Activated CD4-positive, alpha-beta T cell treated with anti-CD3 and anti-CD28 coated beads, Interleukin-2, Interleukin-4, amounts not matched to agents 100 ng/mL and 50 ng/mL, durations not matched to agents 16 hours and 8 hours (primary cell): ENCODE measurements at regions not wholly inside any gene's neighbourhood (a gene's known extent, or its start where the extent isn't known, plus 50 kb on each side); places are given as distances from the start of the nearest gene placed in this dataset.
"Not testable (repeated sequence)": the region's sequence is repeated elsewhere in the genome, so short reads cannot be mapped to it uniquely, and the experiment has no call there.

ENCODE experiments used
- DNase-seq: peaks from one replicate; pipeline ENCODE4 v3.0.0-alpha.2; 2020; ENCODE audit warnings: low spot score

DNA sequence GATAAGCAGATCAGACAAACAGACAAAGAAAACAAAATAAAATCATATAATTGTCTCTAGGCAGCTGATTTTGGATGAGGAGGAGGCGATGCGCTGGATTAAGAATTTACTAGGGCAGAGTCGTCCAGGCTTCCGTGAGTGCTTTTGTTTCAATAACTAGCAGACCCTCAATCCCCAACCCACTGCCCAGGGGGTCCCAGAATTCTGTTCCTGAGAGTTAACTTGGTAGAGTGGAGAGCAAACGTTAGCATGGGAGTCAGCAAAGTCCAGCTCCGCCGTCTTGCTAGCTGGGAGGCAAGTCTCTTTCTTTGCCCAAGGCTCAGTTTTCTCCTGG is 95.5 kb upstream of the TBX5 start:
- no peak for DNase-seq

DNA sequence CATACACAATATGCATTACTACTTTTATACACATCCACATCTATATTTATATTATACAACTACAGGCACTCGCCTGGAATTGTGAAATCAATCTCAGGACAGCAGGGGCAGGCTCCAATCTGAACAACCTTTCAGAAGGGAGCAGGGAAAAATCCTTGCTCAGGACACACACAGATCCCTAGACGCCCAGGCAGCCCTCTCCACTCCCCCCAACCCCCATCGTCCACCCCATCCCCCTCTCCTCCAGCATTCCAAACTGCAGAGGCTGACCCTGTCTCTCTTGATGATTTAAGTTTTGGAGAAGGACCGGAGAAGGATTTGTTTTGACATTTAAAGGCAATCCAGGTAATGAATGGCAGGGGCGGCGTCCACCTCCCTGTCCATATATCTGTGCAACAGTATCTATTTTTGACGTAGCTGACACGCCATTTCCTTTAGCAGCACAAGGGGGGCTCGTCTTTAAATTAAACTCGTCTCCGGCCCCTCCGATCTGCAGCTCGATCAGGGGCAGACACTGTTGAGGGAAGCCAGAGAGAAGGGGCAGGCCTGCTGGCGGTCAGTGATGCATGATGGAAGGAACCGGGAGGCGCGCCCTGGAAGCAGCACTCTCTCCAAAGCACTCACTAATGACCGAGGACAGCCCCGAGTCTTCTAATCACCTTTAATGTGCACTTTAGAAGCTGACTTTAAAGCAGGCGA is 95.0 kb upstream of the TBX5 start:
- DNase-seq: no peak

DNA sequence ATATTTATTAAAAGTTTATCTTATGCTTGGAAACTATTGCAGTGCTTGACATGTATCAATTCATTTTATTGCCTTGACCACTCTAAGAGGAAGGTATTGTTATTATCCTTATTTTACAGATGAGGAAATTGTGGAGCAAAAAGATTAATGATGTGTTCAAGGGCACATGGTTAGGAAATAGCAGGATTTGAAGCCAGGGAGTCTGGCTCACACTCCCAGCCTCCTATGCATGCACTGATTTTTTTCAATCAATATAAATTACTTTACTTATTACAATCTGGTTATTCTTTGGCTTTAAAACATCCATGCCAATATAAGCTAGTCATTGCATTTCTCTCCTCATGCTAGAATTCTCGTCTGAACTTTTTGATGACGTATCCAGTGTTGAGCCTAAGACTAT is 94.2 kb upstream of the TBX5 start:
- DNase-seq: no peak

DNA sequence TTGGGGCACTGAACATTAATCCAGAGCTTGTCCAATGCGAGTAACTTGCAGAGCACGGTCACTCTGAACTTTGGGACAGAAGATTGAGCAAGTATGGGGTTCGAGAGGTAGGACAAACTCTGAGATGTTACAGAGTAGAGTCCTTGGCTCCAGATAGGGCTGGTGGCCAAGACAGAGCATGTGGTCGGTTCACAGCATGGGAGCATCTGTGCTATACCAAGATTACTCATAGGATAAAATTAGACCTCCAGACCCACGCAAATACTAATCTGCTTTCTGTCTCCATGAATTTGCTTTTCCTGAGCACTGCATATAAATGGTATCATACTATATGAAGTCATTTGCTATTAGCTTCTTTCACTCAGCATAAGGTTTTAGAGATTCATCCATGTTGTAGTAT is 93.4 kb upstream of the TBX5 start:
- no peak for DNase-seq

DNA sequence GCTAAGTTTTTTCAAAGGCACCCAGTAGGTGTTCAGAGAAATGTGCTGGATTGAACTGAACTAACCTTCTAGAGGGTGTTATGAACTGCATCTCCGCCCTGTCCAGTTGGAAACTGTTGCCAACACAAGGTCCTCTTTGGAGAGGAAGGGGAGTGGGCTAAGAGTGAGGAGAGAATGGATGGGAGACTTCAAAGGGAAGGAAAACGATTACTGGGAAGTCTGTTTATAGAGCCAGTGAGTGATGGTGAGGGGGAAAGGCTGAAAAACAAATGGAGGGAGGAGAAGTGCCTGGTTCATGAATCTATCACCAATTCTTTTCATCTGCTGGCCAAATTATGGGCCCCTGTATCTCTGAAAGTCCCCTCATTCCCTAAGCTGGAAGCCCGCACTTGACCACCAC is 86.0 kb upstream of the TBX5 start:
- no peak for DNase-seq

DNA sequence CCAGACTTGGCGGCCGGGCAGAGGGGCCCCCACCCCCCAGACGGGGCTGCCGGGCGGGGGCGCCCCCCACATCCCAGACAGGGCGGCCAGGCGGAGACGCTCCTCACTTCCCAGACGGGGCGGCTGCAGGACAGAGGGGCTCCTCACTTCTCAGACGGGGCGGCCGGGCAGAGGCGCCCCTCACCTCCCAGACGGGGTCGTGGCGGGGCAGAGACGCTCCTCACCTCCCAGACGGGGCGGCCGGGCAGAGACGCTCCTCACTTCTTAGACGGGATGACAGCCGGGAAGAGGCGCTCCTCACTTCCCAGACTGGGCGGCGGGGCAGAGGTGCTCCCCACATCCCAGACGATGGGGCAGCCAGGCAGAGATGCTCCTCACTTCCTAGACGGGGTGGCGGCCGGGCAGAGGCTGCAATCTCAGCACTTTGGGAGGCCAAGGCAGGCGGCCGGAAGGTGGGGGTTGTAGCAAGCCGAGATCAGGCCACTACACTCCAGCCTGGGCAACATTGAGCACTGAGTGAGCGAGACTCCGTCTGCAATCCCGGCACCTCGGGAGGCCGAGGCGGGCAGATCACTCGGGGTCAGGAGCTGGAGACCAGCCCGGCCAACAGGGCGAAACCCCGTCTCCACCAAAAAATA is 79.0 kb upstream of the TBX5 start:
- DNase-seq: not testable (repeated sequence)

DNA sequence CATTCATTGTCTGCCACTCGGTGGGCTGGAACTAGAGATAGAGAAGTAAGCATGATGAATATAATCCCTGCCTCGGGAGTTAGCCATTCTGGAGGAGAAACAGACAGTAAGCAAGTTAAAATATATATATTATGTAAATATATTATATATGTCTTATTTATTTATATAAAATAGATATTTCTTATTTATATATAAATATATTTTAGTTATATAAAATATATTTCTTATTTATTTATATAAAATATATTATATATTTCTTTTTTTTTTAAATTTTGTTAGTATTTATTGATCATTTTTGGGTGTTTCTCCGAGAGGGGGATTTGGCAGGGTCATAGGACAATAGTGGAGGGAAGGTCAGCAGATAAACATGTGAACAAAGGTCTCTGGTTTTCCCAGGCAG is 78.1 kb upstream of the TBX5 start:
- no peak for DNase-seq

DNA sequence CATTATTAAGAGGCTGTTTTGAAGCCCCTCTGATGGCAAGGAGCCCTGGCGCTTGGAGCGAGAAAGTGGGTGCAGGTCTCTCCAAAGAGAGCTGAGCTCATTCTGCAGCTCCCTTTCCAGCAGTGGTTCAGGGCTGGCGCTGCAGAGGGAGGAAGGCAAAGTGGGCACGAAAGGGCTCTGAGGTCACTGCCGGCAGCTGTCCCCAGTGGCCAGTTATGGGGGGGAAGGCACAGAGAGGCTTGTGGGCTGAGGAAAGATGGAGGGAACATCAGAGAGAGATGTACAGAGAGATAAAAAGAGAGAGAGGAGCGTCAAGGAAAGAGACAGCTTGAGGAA is 75.2 kb upstream of the TBX5 start:
- DNase-seq: no peak

DNA sequence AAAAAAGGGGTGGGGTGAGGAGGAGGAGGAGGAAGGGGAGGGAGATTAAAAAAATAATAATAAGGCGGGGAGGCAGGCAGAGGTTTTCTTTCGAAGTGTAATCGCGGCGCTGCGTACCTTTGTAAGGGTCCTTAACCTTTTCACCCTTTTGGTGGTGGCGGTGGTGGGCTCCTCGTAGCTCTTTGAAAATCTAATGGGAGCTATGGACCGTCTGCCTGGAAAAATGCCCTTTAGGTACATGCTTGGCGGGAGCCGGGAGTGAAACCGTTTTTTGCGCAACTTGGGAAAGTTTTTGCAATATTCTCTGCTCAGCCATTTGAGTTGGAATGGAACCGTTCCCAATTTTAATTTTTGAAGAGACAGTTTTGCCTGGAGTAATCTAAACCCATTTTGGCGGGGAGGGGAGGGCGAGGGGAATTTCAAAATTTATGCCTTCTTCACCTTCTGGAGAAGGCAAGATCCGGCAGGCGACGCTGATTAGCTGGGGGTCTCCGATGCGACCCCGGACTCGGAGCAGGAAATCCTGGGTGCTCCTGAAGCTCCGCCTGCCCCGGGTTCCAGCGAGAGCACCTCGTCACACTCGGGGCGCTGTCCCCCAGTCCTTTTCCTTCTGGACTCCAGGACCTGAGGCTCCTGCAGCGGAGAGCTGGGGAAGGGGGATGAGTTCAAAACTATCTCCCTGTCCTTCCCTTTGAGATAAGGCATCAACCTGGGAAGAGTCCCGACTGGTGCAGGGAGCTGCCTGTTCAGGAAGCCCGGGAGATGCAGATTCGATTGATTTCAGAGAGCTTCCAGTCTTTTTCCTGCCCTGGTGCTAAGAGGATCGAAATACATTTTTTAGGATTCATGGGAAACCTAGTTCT is 74.6 kb upstream of the TBX5 start:
- no peak for DNase-seq

DNA sequence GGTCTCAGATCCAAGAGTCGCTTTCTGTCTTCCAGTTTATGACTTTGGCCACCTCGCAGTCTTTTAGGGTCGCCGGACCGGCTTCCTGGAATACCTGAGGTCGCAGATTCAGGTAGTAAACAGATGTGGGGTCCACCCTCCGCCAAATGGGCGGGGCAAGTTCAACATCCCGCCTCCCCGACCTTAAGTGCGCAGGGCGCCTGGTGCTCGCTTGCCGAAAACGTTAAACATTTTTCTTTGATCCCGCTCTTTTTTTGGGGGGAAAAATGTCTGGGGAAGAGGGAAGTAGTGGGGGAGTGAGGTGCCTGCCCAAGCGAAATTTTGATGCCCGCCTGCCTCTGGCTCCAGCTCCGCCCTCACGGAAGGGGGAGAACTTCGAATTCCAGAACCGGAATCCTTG is 73.9 kb upstream of the TBX5 start:
- DNase-seq: no peak

DNA sequence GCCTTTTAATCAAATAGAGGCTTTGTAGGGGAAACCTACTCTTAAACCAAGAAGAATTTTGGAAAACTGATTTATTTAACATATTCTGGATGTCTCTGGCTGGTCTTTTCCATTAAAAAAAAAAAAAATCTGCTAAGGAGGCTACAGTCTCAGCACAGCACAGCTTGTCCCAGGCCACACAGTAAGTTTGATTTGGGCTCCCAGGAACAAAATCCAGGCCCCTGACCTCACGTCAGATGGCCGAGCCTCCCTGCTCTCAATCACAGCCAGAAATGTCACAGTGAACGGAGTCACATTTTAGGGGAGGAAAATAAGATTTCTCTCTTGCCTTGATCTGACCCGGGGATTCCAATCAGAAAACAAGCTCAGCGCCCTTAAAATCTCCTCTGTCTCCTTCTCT is 72.9 kb upstream of the TBX5 start:
- DNase-seq: no peak

DNA sequence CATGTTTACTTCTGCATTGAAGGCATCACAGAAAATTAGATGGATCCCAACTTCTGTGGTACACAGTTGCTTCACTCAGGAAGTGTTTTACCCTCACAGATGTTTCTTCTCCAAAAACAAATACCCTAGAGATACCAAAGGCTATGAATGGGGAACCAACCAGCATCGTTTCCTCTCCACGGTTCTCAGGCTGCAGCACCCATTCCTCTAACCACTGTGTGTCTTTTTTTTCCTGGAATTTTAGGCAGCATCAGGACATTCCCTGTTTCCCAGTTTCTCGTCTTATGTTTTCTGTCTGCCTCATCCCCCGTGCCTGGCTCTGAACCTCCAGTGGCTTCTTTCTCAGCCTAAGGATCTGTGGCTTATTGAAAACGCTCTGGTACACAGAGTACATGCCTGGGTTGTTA is 72.0 kb upstream of the TBX5 start:
- no peak for DNase-seq

DNA sequence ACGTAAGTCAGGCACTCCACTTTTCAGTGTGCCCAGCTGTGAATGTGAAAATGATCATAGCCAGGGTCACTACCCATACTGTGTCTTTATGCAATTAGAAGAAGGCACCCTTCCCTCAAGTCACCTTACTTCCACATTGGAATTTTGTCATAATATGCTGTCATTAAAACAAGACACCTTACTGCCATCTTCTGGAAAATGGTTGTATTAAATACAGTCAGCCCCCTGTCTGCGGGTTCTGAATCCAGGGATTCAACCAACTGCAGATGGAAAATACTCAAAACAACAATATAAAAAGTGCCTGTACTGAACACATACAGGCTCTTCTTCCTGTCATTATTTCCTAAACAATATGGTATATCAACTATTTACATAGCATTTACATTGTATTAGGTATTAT is 70.2 kb upstream of the TBX5 start:
- no peak for DNase-seq

DNA sequence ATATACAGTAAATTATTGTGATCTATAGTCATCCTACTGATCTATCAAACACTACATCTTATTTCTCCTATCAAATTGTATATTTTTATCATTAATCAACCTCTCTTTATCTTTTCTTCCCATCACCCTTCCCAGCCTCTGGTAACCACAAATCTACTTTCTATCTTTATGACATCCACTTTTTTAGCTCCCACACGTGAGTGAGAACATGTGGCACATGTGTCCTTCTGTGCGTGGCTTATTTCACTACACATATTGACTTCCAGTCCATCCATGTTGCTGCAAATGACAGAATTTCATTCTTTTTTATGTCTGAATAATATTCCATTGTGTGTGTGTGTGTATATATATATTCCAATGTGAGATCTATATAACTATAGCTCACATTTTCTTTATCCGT is 67.8 kb upstream of the TBX5 start:
- DNase-seq: no peak

DNA sequence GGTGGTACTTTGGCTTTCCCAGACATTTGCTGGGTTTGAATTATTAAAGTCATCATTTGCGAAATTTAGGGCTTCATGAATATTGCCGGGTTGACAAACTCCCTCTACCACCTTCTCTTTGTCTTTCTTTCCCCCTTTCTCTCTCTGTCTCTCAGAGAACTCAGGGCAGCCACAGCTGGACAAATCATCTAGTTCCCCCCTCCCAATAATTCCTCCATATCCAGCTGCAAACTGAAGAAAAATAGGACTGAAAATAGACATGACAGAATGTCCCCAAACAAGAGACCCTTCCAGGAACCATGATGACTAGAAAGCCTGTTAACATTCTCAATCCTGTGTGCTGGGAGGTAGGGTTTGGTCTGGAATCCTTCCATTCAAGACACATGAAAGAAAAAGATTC is 67.1 kb upstream of the TBX5 start:
- DNase-seq: no peak

DNA sequence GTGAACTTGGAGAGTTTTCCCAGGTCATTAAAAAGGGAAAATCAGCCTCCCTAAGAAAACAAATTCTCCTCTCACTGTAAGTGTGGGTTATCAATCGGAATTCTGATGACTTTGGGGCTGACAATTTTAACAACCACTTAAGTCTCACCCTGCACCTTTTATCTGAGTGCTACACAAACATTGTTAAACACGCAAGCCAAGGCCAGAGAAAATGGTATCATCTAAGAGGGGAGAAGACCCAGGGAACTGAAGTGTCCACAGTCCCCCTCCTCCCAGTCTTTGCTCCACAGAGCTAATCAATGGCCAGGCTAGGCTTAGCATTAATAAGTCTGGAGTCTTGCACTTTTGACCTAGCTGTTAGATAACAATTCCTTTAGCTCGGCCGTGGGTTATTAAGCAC is 51.7 kb upstream of the TBX5 start:
- no peak for DNase-seq
